HG03103 (cell line): ENCODE measurements at regions not wholly inside any gene's neighbourhood (a gene's known extent, or its start where the extent isn't known, plus 50 kb on each side); places are given as distances from the start of the nearest gene placed in this dataset.

ENCODE experiments used
- ATAC-seq: cut with Tn5 transposase; IDR thresholded peaks from one replicate; pipeline ENCODE4 v1.9.1; 2021; ENCODE audit warnings: low read depth; ENCODE audit not compliant: unreplicated experiment

GRCh38 chr19:27794494-27795042 is 1418.4 kb downstream of the UQCRFS1 start:
- peak; percentile 4 for ATAC-seq

DNA sequence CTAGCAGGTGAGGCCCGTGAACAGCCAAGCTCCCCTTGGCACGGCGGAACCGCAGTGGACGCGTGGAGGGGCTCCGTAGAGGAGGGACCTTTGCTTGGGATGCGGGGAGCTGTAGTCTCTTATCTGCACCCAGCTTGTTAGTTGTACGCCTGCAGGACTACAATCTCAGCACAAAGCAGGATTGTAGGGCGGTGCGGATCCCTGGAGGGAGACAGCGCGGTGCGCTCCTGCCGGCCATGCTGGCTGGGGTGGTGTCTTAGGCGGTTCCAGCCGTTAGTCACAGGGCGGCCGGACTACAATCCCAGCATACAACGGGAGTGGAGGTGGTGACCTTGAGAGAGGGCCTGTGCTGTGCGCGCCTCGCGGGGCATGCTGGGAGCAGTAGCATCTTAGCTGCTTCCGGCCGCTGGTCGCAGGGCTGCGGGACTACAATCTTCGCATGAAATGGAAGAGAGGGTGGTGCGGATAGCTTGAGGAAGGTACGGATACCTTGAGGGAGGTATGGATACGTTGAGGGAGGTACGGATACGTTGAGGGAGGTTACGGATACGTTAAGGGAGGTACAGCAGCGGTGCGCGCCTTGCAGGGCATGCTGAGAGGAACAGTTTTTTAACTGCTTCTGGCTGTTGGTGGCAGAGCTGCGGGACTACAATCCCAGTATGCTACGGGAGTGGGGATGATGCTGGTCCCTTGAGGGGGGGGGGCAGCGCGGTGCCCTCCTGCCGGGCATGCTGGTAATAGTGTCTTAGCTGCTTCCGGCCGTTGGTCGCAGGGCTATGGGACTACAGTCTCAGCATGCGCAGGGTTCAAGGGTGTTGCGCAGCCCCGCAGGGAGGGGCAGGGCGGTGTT is 1419.1 kb downstream of the UQCRFS1 start:
- peak; percentile 86 for ATAC-seq

- peak; percentile 55 for ATAC-seq
These were observed 1419.8 kb downstream of the UQCRFS1 start for GRCh38 chr19:27793128-27793643.

GRCh38 chr19:27792576-27793127 is 1420.3 kb downstream of the UQCRFS1 start:
- no peak for ATAC-seq

GRCh38 chr19:27780367-27781075 is 1432.4 kb downstream of the UQCRFS1 start:
- no peak for ATAC-seq

GRCh38 chr19:27779954-27780353 is 1433.0 kb downstream of the UQCRFS1 start:
- no peak for ATAC-seq

GRCh38 chr19:27777726-27778125 is 1435.2 kb downstream of the UQCRFS1 start:
- ATAC-seq: no peak

- ATAC-seq: no peak
These were observed 1435.7 kb downstream of the UQCRFS1 start for GRCh38 chr19:27777242-27777641.

- ATAC-seq: no peak
These were observed 1436.4 kb downstream of the UQCRFS1 start for GRCh38 chr19:27776524-27776923.

GRCh38 chr19:27776020-27776419 is 1436.9 kb downstream of the UQCRFS1 start:
- no peak for ATAC-seq

- no peak for ATAC-seq
These were observed 1437.6 kb downstream of the UQCRFS1 start for GRCh38 chr19:27775395-27775794.

- ATAC-seq: no peak
These were observed 1438.1 kb downstream of the UQCRFS1 start for GRCh38 chr19:27774827-27775226.

DNA sequence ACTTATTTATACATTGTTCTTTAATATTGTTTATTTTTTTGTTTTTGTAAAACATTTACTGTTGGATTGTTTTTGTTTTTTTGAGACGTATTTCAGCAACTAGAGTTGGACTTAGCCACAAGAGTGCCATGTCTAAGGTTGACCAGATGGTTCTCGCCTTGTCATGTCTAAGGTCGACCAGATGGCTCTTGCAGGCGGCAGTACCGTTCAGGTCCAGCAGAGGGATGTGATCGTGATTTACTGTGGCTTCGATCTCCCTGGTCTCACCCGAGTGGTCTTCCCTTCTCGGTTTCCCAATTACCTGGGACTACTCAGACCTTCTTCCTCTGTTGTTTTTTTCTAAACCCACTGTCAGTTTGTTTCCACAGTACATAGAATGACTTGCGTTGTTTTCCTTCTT is 1438.6 kb downstream of the UQCRFS1 start:
- no peak for ATAC-seq

DNA sequence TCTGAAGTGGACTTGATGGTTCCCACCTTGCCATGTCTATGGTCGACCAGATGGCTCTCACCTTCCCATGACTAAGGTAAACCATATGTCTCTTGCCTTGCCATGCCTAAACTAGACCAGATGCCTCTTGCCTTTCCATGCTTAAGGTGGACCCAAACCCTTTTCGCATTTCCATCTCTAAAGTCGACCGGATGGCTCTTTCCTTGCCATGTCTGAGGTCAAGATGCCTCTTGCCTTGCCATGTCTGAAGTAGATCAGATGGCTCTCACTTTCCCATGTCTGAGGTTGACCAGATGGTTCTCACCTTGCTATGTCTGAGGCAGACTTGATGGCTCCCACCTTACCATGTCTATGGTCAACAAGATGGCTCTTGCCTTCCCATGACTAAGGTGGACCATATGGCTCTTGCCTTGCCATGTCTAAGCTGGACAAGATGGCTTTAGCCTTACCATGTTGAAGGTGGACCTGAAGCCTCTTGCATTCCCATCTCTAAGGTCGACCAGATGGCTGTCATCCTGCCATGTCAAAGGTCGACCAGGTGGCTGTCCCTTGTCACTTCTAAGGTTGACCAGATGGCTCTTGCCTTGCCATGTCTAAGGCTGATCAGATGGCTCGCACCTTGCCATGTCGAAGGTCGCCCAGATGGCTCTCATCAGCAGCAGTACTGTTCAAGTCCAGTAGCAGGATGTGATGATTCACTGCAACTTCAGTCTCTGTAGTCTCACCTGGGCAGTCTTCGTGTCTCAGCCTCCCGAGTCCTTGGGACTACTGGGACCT is 1439.4 kb downstream of the UQCRFS1 start:
- ATAC-seq: no peak

- no peak for ATAC-seq
These were observed 1440.9 kb downstream of the UQCRFS1 start for GRCh38 chr19:27772059-27772458.

GRCh38 chr19:27770095-27770494 is 1442.9 kb downstream of the UQCRFS1 start:
- no peak for ATAC-seq

DNA sequence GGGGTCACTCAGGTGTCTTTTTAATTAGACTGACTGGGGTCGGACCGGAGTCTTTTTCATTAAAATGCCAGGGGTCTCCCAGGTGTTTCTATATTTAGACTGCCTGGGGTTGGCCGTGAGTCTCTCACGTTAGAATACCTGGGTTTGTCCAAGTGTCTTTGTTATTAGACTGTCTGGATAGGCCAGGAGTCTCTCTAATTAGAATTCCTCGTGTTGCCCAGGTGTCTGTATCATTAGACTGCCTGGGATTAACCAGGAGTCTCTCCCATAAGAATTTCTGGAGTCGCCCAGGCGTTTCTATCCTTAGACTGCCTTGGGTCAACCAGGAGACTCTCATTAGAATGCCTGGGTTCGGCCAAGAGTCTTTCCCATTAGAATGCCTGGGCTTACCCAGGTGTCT is 1445.7 kb downstream of the UQCRFS1 start:
- ATAC-seq: no peak

DNA sequence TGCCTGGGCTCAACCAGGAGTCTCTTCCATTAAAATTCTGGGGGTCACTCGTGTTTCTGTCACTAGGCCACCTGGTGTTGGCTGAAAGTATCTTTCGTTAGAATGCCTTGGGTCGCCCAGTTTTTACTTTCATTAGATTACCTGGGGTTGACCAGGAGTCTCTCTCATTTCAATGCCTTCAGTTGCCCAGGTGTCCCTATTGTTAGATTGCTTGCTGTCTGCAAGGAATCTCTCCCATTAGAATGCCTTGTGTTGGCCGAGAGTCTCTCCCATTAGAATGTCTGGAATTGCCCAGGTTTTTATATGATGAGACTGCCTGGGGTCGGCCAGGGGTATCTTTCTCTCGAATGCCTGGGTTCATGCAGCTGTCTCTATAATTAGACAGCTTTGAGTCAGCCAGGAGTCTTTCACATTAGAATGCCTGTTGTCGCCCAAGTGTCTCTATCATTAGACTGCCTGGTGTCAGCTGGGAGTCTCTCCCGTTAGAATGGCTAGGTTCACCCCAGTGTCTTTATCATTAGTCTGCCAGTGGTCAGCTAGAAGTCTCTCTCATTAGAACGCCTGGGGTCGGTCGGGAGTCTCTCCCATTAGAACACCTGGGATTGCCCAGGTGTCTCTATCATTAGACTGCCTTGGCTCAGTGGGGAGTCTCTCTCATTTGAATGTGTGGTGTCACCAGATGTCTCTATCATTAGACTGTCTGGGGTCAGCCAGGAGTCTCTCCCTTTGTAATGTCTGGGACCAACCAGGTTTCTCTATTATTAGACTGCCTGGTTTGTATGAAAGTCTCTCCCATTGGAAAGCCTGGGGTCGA is 1446.8 kb downstream of the UQCRFS1 start:
- no peak for ATAC-seq

DNA sequence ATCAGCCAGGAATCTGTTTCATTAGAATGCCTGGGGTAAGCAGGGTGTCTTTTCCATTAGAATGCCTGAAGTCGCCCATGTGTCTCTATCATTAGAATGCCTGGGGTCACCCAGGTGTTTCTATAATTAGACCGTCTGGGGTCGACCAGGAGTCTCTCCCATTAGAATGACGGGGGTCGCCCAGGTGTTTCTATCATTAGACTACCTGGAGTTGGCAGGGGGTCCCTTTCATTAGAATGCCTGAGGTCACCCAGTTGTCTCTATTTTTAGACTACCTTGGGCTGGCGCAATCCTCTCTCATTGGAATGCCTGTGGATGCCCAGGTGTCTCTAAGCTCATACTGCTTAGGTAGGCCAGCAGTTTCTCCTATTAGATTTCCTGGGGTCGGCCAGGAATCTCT is 1447.6 kb downstream of the UQCRFS1 start:
- ATAC-seq: no peak
